ENCODE measurements at regions not wholly inside any gene's neighbourhood (a gene's known extent, or its start where the extent isn't known, plus 50 kb on each side); places are given as distances from the start of the nearest gene placed in this dataset.

DNA sequence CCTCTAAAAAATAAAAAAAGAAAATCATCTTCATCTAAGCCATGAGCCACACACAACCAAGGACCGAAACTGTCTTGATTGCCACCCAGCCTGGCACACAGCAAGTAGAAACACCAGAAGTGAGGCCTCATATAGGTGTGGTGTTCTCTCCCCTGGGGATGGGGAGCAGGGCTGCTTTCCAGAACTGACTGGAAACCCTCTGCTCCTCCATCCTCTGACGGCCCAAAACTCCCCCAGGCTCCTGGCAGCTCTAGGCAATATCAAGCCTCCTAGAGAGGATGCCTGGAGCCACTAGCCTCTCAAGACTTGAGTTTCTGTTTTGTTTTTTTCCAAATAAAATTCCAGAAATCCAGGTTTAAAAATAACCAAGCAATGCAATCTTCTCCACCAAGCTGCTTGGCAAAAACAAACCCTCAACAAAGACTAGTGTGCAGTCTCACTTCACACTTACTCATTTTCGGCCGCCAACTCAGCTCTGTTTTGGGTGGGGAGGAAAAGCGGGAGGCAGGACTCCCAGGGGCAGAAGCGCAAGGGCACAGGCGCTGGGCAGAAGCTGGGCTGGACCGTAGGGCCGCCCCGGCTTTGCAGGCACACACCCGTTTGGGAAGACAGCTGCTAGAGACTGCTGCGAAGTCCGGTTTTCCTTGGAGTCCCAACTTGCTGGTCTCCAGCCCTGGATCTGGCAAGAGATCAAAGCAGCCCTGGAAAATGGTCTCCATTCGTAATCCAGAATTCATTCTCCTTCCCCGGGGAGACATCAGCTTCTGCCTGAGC, 78.2 kb upstream of the CAPZB start:
- TF ChIP-seq, protein P1, sequence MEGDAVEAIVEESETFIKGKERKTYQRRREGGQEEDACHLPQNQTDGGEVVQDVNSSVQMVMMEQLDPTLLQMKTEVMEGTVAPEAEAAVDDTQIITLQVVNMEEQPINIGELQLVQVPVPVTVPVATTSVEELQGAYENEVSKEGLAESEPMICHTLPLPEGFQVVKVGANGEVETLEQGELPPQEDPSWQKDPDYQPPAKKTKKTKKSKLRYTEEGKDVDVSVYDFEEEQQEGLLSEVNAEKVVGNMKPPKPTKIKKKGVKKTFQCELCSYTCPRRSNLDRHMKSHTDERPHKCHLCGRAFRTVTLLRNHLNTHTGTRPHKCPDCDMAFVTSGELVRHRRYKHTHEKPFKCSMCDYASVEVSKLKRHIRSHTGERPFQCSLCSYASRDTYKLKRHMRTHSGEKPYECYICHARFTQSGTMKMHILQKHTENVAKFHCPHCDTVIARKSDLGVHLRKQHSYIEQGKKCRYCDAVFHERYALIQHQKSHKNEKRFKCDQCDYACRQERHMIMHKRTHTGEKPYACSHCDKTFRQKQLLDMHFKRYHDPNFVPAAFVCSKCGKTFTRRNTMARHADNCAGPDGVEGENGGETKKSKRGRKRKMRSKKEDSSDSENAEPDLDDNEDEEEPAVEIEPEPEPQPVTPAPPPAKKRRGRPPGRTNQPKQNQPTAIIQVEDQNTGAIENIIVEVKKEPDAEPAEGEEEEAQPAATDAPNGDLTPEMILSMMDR (conservative IDR thresholded peaks at IDR 0.05; ENCODE audit: low read length) = no peak
- TF ChIP-seq EZH2phosphoT487 (IDR thresholded peaks at IDR 0.05; ENCODE audit: borderline replicate concordance) = no peak

Measured in Loucy (cell line).